H1 (cell line): ENCODE measurements at regions not wholly inside any gene's neighbourhood (a gene's known extent, or its start where the extent isn't known, plus 50 kb on each side); places are given as distances from the start of the nearest gene placed in this dataset.

Source experiments
- CTCF ChIA-PET: fragments of 300-600 bp; sonication (Branson Sonifier 250); formaldehyde crosslinking; loops from one replicate; lab custom pipeline; 2021; ENCODE audit not compliant: partially characterized antibody; lab: Charles Lee
- POLR2A ChIA-PET: fragments of 300-600 bp; sonication (Branson Sonifier 250); formaldehyde crosslinking; loops from one replicate; lab custom pipeline; 2021; ENCODE audit warnings: inconsistent platforms; ENCODE audit not compliant: partially characterized antibody; lab: Charles Lee
- DNase-seq, 2 experiments: peaks; one replicate each; pipeline versions ENCODE4 v3.0.0 to v3.0.0-alpha.2; 2010 to 2022; ENCODE audit warnings: low spot score in 2 of 2, low read depth in 1 of 2, mixed read lengths in 1 of 2
- FAIRE-seq: peaks from 2 replicates; lab custom pipeline; 2011; peaks lifted over from hg19 to GRCh38; lab: Jason Lieb, UNC
- H2AFZ ChIP-seq: 2 replicates; pipeline ENCODE4 v1.8.1; 2012; ENCODE audit warnings: low read length, inconsistent platforms
- H2AK5ac ChIP-seq: 2 replicates; pipeline ENCODE4 v1.6.1; 2013; ENCODE audit warnings: low read depth, low read length
- H2BK120ac ChIP-seq: replicated peaks from 2 replicates; pipeline ENCODE3; 2013; ENCODE audit warnings: low read depth, low read length, inconsistent platforms
- H2BK12ac ChIP-seq: 2 replicates; pipeline ENCODE4 v1.6.1; 2013; ENCODE audit warnings: low read depth, low read length
- H2BK15ac ChIP-seq: 2 replicates; pipeline ENCODE4 v1.6.1; 2013; ENCODE audit warnings: low read length
- H2BK20ac ChIP-seq: 2 replicates; pipeline ENCODE4 v1.6.1; 2013; ENCODE audit warnings: low read length
- H2BK5ac ChIP-seq: 2 replicates; pipeline ENCODE4 v1.6.1; 2013; ENCODE audit warnings: low read depth, low read length
- H3K14ac ChIP-seq: 2 replicates; pipeline ENCODE4 v1.6.1; 2013; ENCODE audit warnings: inconsistent platforms; ENCODE audit not compliant: insufficient read length
- H3K18ac ChIP-seq: 2 replicates; pipeline ENCODE4 v1.6.1; 2013; ENCODE audit warnings: low read length; ENCODE audit errors: extremely low read depth
- H3K23ac ChIP-seq: 2 replicates; pipeline ENCODE4 v1.6.1; 2013; ENCODE audit warnings: inconsistent platforms; ENCODE audit not compliant: insufficient read length
- H3K23me2 ChIP-seq: 2 replicates; pipeline ENCODE4 v1.6.1; 2013; ENCODE audit warnings: low read depth, low read length
- H3K27ac ChIP-seq: 2 replicates; pipeline ENCODE4 v1.6.1; 2011; ENCODE audit warnings: low read depth, low read length, inconsistent platforms
- H3K27me3 ChIP-seq, 4 experiments: replicated peaks in 1 of 4; 1 replicate in 1 of 4; 2 replicates in 3 of 4; pipeline versions ENCODE4 v1.6.1 to v1.8.1; 2011 to 2013; ENCODE audit warnings: low read length in 3 of 4, mild to moderate bottlenecking in 3 of 4, inconsistent platforms in 2 of 4, mixed read lengths in 2 of 4, moderate library complexity in 1 of 4; ENCODE audit not compliant: control insufficient read depth in 3 of 4, insufficient read depth in 3 of 4; ENCODE audit errors: extremely low read depth in 1 of 4
- H3K36me3 ChIP-seq, 4 experiments: 2 replicates each; pipeline versions ENCODE4 v1.6.1 to v1.8.1; 2011 to 2013; ENCODE audit warnings: mild to moderate bottlenecking in 4 of 4, low read length in 3 of 4, moderate library complexity in 2 of 4, control low read depth in 1 of 4, inconsistent platforms in 1 of 4; ENCODE audit not compliant: insufficient read depth in 4 of 4, control insufficient read depth in 2 of 4
- H3K4ac ChIP-seq: replicated peaks from 2 replicates; pipeline ENCODE3; 2013; ENCODE audit warnings: low read length, low read depth, mixed read lengths, inconsistent platforms; ENCODE audit not compliant: insufficient read length
- H3K4me1 ChIP-seq, 4 experiments: replicated peaks in 1 of 4; 1 replicate in 1 of 4; 2 replicates in 3 of 4; pipeline versions ENCODE4 v1.6.1 to v1.8.1; 2011 to 2013; ENCODE audit warnings: low read length in 3 of 4, inconsistent platforms in 2 of 4, mixed read lengths in 1 of 4; ENCODE audit not compliant: insufficient read depth in 4 of 4, control insufficient read depth in 3 of 4
- H3K4me2 ChIP-seq, 2 experiments: 2 replicates each; pipeline versions ENCODE4 v1.6.1 to v1.8.1; 2011 to 2013; ENCODE audit warnings: low read depth in 2 of 2, low read length in 2 of 2, control low read depth in 1 of 2, inconsistent platforms in 1 of 2, mild to moderate bottlenecking in 1 of 2; ENCODE audit not compliant: insufficient read depth in 1 of 2
- H3K4me3 ChIP-seq, 4 experiments: fragments of 200-600, 300-600 bp in 1 of 4; sonication (generic), shearing (Covaris generic), sonication (Bioruptor Twin) in 1 of 4; 2 replicates each; pipeline versions ENCODE4 v1.5.1 to v1.8.1; 2011 to 2016; ENCODE audit warnings: low read length in 4 of 4, low read depth in 3 of 4, control low read depth in 2 of 4, inconsistent platforms in 2 of 4, mild to moderate bottlenecking in 2 of 4, mixed read lengths in 1 of 4, moderate library complexity in 1 of 4; ENCODE audit not compliant: insufficient read depth in 2 of 4; ENCODE audit errors: extremely low read depth in 1 of 4
- H3K56ac ChIP-seq: replicated peaks from 2 replicates; pipeline ENCODE3; 2013; ENCODE audit warnings: low read depth, mild to moderate bottlenecking, mixed read lengths, low read length, inconsistent platforms; ENCODE audit not compliant: insufficient read length
- H3K79me1 ChIP-seq: 2 replicates; pipeline ENCODE4 v1.6.1; 2013; ENCODE audit warnings: low read depth, low read length, control low read depth
- H3K79me2 ChIP-seq, 2 experiments: 2 replicates each; pipeline versions ENCODE4 v1.6.1 to v1.8.1; 2012 to 2013; ENCODE audit warnings: low read length in 2 of 2, mild to moderate bottlenecking in 2 of 2, inconsistent platforms in 1 of 2; ENCODE audit not compliant: insufficient read depth in 2 of 2, control insufficient read depth in 1 of 2
- H3K9ac ChIP-seq, 4 experiments: replicated peaks in 1 of 4; 1 replicate in 1 of 4; 2 replicates in 3 of 4; pipeline versions ENCODE4 v1.6.1 to v1.8.1; 2011 to 2013; ENCODE audit warnings: low read depth in 3 of 4, low read length in 3 of 4, control low read depth in 2 of 4, mild to moderate bottlenecking in 2 of 4, moderate library complexity in 2 of 4, inconsistent platforms in 1 of 4; ENCODE audit errors: extremely low read depth in 1 of 4
- H3K9me3 ChIP-seq, 2 experiments: 2 replicates each; pipeline versions ENCODE4 v1.6.1 to v1.8.1; 2012 to 2013; ENCODE audit warnings: mild to moderate bottlenecking in 2 of 2, moderate library complexity in 2 of 2, control low read depth in 1 of 2, inconsistent platforms in 1 of 2, low read depth in 1 of 2, low read length in 1 of 2, mixed read lengths in 1 of 2; ENCODE audit not compliant: insufficient read depth in 2 of 2
- H4K20me1 ChIP-seq, 2 experiments: replicated peaks in 1 of 2; 2 replicates each; pipeline versions ENCODE3 to v1.8.1; 2011 to 2013; ENCODE audit warnings: inconsistent platforms in 2 of 2, low read length in 2 of 2, mild to moderate bottlenecking in 1 of 2; ENCODE audit not compliant: insufficient read depth in 2 of 2, control insufficient read depth in 1 of 2
- H4K5ac ChIP-seq: 2 replicates; pipeline ENCODE4 v1.6.1; 2013; ENCODE audit warnings: low read length, low read depth, mixed read lengths, inconsistent platforms; ENCODE audit not compliant: insufficient read length
- H4K8ac ChIP-seq: 2 replicates; pipeline ENCODE4 v1.8.0; 2013; ENCODE audit warnings: mild to moderate bottlenecking, moderate library complexity, low read length, inconsistent platforms; ENCODE audit not compliant: insufficient read depth; ENCODE audit errors: extremely low read depth
- H4K91ac ChIP-seq: replicated peaks from 2 replicates; pipeline ENCODE3; 2013; ENCODE audit warnings: low read length, mixed read lengths, inconsistent platforms; ENCODE audit not compliant: insufficient read length
- BRCA1 ChIP-seq: IDR thresholded peaks from 2 replicates; pipeline ENCODE4 v1.6.1; 2012; ENCODE audit warnings: low read depth, low read length, improper control_type of control experiment
- JUN ChIP-seq: IDR thresholded peaks from 2 replicates; pipeline ENCODE4 v1.6.1; 2011; ENCODE audit warnings: low read depth, mild to moderate bottlenecking, improper control_type of control experiment, low read length
- JUND ChIP-seq: IDR thresholded peaks from 2 replicates; pipeline ENCODE4 v1.6.1; 2011; ENCODE audit warnings: mild to moderate bottlenecking, improper control_type of control experiment, low read length
- WGBS, 2 experiments: shearing (Covaris generic) in 1 of 2; methylation state at CpG; one replicate each; pipeline versions ENCODE4 v1.1.6 to v1.1.7; 2013 to 2015; ENCODE audit warnings: low lambda C conversion rate in 2 of 2, mixed read lengths in 2 of 2, inconsistent platforms in 1 of 2, low coverage in 1 of 2, missing lambda C conversion rate in 1 of 2; ENCODE audit not compliant: insufficient replicate concordance in 2 of 2, insufficient coverage in 1 of 2, insufficient read length in 1 of 2; ENCODE audit errors: extremely low coverage in 1 of 2, missing lambda C conversion rate in 1 of 2; 5-methylcytosine and 5-hydroxymethylcytosine counted together

DNA sequence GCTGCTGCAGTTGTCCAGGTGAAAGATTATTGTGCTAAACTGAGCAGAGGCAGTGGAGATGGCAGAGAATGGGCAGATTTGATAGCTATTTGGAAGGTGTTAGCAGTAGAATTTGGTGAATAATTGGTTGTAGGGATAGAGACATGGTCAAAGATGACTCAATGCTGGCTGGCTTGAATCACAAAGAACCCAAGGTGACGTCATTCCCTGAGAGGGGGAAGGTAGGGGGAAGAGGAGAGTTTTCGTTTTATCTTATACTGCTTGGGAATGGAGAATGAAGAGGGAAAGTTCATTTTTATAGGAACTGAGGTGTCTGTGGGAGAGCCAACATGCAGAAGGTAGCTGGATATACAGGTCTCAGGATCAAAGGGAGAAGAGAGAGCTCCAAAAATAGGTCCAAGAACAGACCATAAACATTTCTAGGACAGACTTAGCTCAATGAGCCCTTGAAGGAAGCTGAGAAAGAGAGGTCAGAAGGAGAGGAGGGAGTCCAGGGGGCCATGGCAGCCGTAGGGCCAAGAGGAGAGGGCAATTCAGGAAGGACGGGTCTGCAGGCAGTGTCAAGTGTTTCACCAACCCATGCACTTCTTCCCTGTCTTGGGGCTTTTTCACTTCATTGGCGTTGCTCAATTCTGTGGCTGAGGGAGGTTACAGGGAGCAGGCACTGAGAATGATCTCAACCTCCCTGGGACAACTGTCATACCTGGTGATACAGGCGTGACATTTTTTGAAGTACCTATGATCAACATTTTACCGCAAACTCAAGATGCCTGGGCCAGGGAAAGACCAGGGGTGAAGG, 281.3 kb downstream of the TDRD15 start:
- Histone ChIP-seq H3K4me2 (no peak overlapping the region), H3K4ac (no peak overlapping the region), H2BK15ac (no peak overlapping the region), H4K5ac (no peak overlapping the region), H3K27ac (no peak overlapping the region), H4K91ac (no peak overlapping the region), H2AK5ac (no peak overlapping the region), H2BK5ac (peak overlapping the region; percentile 61; the same call in 1 of the 2 replicates), H2BK20ac (no peak overlapping the region), H3K4me1 (peaks cover 0 to 3% (median under 1%) of the 10 kb centered on the region in 4 experiments; a peak in 2 of 7 replicates), H2AFZ (peak overlapping the region; percentile 76), H2BK12ac (no peak overlapping the region; the same call in 1 of the 2 replicates), H3K18ac (no peak overlapping the region)
- WGBS, 2 experiments: 91% methylated on average over 7 of the region's 7 CpGs; no CpG with 5 or more reads in 1 of the 2 experiments
- FAIRE-seq (no peak), DNase-seq (no peak)
- POLR2A ChIA-PET: no interaction called here
- 0 out of 2 replicates have a peak, but pooled peaks have one; percentile 65 for TF ChIP-seq JUND
- no peak for TF ChIP-seq BRCA1
- 0 out of 2 replicates have a peak, but pooled peaks have one; percentile 26 for TF ChIP-seq JUN
- TF ChIP-seq, all 59 proteins: peak for 2
- Histone ChIP-seq H3K56ac (no peak overlapping the region), H3K9ac (no peak overlapping the region), H2BK120ac (no peak overlapping the region), H3K23me2 (no peaks in the 10 kb centered on the region), H4K8ac (no peak overlapping the region), H3K9me3 (no peaks in the 10 kb centered on the region), H3K27me3 (no peaks in the 10 kb centered on the region), H3K79me2 (no peaks in the 10 kb centered on the region), H4K20me1 (no peaks in the 10 kb centered on the region), H3K23ac (no peak overlapping the region), H3K4me3 (no peak overlapping the region), H3K14ac (no peak overlapping the region), H3K79me1 (no peaks in the 10 kb centered on the region), H3K36me3 (no peaks in the 10 kb centered on the region)
- CTCF ChIA-PET: interaction anchor here (1.1 to 6.7 kb wide), 4 partner anchors 10 to 86 kb away, joined by 3 to 39 read pairs (median 4); no protein-coding TSS in a partner anchor
